ENCODE measurements at regions not wholly inside any gene's neighbourhood (a gene's known extent, or its start where the extent isn't known, plus 50 kb on each side); places are given as distances from the start of the nearest gene placed in this dataset.

DNA sequence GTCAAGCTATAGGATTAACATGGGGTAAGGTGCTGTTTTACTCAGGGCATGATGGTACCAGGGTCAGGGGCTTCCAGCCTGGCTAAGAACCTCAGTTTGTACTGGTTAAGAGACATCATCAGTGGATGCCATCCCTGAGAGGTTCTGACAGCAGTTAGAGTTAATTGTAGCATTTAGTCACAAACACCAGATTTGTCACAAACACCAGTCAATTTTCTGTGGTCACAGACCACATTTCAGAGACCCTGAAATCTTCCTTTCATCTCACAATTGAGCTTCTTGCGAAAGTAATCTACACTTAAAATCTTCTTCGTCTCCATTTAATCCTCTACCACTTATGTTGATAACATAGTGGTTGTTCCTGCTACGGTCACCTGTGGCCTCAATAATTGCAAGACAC is 143.0 kb upstream of the EGLN3 start:
- H4K20me1 ChIP-seq (ENCODE audit: insufficient read depth): no peaks in the 10 kb centered on the region
- H3K79me2 ChIP-seq (replicated peaks; ENCODE audit: insufficient read depth, low read length): no peaks in the 10 kb centered on the region
- H3K27me3 ChIP-seq (ENCODE audit: insufficient read depth, low read depth, low read length): no peaks in the 10 kb centered on the region
- H3F3A ChIP-seq (ENCODE audit: insufficient read depth, low read length, poor library complexity, severe bottlenecking): no peaks in the 10 kb centered on the region
- H2AFZ ChIP-seq (ENCODE audit: low read depth, low read length): no peak overlapping the region
- H3K9ac ChIP-seq (ENCODE audit: low read length): no peak overlapping the region
- H3K9me3 ChIP-seq (ENCODE audit: low read length): no peaks in the 10 kb centered on the region
- H3K4me3 ChIP-seq (ENCODE audit: low read length): no peak overlapping the region
- no peak overlapping the region for H3K27ac ChIP-seq (ENCODE audit: low read length)
- no peak for TF ChIP-seq SMC3 (conservative IDR thresholded peaks at IDR 0.05; ENCODE audit: poor library complexity)
- no peak for TF ChIP-seq EP300 (conservative IDR thresholded peaks at IDR 0.05; ENCODE audit: poor library complexity, severe bottlenecking)
- TF ChIP-seq RAD21 (conservative IDR thresholded peaks at IDR 0.05): no peak
- no peak for TF ChIP-seq POLR2AphosphoS5 (IDR thresholded peaks at IDR 0.05)
- TF ChIP-seq, protein P1, sequence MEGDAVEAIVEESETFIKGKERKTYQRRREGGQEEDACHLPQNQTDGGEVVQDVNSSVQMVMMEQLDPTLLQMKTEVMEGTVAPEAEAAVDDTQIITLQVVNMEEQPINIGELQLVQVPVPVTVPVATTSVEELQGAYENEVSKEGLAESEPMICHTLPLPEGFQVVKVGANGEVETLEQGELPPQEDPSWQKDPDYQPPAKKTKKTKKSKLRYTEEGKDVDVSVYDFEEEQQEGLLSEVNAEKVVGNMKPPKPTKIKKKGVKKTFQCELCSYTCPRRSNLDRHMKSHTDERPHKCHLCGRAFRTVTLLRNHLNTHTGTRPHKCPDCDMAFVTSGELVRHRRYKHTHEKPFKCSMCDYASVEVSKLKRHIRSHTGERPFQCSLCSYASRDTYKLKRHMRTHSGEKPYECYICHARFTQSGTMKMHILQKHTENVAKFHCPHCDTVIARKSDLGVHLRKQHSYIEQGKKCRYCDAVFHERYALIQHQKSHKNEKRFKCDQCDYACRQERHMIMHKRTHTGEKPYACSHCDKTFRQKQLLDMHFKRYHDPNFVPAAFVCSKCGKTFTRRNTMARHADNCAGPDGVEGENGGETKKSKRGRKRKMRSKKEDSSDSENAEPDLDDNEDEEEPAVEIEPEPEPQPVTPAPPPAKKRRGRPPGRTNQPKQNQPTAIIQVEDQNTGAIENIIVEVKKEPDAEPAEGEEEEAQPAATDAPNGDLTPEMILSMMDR (IDR thresholded peaks at IDR 0.05; ENCODE audit: poor library complexity, severe bottlenecking): no peak
- TF ChIP-seq MXI1 (conservative IDR thresholded peaks at IDR 0.05; ENCODE audit: poor library complexity, severe bottlenecking): no peak
- TF ChIP-seq, protein P2, sequence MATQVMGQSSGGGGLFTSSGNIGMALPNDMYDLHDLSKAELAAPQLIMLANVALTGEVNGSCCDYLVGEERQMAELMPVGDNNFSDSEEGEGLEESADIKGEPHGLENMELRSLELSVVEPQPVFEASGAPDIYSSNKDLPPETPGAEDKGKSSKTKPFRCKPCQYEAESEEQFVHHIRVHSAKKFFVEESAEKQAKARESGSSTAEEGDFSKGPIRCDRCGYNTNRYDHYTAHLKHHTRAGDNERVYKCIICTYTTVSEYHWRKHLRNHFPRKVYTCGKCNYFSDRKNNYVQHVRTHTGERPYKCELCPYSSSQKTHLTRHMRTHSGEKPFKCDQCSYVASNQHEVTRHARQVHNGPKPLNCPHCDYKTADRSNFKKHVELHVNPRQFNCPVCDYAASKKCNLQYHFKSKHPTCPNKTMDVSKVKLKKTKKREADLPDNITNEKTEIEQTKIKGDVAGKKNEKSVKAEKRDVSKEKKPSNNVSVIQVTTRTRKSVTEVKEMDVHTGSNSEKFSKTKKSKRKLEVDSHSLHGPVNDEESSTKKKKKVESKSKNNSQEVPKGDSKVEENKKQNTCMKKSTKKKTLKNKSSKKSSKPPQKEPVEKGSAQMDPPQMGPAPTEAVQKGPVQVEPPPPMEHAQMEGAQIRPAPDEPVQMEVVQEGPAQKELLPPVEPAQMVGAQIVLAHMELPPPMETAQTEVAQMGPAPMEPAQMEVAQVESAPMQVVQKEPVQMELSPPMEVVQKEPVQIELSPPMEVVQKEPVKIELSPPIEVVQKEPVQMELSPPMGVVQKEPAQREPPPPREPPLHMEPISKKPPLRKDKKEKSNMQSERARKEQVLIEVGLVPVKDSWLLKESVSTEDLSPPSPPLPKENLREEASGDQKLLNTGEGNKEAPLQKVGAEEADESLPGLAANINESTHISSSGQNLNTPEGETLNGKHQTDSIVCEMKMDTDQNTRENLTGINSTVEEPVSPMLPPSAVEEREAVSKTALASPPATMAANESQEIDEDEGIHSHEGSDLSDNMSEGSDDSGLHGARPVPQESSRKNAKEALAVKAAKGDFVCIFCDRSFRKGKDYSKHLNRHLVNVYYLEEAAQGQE (IDR thresholded peaks at IDR 0.05; ENCODE audit: borderline replicate concordance): no peak
- TF ChIP-seq TAF1 (IDR thresholded peaks at IDR 0.05; ENCODE audit: low read depth): no peak
- TF ChIP-seq EZH2 (IDR thresholded peaks at IDR 0.05; ENCODE audit: borderline replicate concordance, insufficient read depth, low read length, poor library complexity, severe bottlenecking): no peak
- no peak overlapping the region for H3K4me2 ChIP-seq (ENCODE audit: low read length)
- H3K9me2 ChIP-seq (ENCODE audit: insufficient read depth, low read length): no peaks in the 10 kb centered on the region
- no peaks in the 10 kb centered on the region for H3K36me3 ChIP-seq (ENCODE audit: insufficient read depth, low read length)

DNA sequence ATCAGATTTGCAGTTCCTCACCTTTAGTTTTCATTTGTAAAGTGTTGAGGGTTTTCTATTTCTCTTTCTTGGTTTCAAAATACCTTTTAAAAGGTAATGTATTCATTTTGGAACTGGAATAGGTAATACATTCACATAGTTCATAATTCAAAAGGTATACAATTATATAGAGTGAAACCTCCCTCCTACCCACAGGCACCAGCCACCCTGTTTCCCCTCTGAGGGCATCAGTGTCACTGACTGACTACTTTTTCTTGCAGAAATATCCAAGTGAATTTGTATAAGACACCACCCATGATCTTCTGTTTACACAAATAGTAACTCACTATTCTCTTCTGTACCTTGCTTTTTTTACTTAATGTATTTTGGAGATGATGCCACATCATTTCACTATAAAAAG is 139.6 kb upstream of the EGLN3 start:
- H3K9me3 ChIP-seq (ENCODE audit: low read length): no peaks in the 10 kb centered on the region
- H3K4me3 ChIP-seq (ENCODE audit: low read length): no peak overlapping the region
- H3K27me3 ChIP-seq (ENCODE audit: insufficient read depth, low read depth, low read length): no peaks in the 10 kb centered on the region
- no peaks in the 10 kb centered on the region for H3K36me3 ChIP-seq (ENCODE audit: insufficient read depth, low read length)
- no peak overlapping the region for H2AFZ ChIP-seq (ENCODE audit: low read depth, low read length)
- H3K9ac ChIP-seq (ENCODE audit: low read length): no peak overlapping the region
- H3K4me2 ChIP-seq (ENCODE audit: low read length): no peak overlapping the region
- TF ChIP-seq, protein P1 (IDR thresholded peaks at IDR 0.05; ENCODE audit: poor library complexity, severe bottlenecking): no peak
- H3K27ac ChIP-seq (ENCODE audit: low read length): no peak overlapping the region
- H3K9me2 ChIP-seq (ENCODE audit: insufficient read depth, low read length): no peaks in the 10 kb centered on the region
- H4K20me1 ChIP-seq (ENCODE audit: insufficient read depth): no peaks in the 10 kb centered on the region
- no peaks in the 10 kb centered on the region for H3F3A ChIP-seq (ENCODE audit: insufficient read depth, low read length, poor library complexity, severe bottlenecking)
- H3K79me2 ChIP-seq (replicated peaks; ENCODE audit: insufficient read depth, low read length): no peaks in the 10 kb centered on the region
